GM21723 (cell line): ENCODE measurements at regions not wholly inside any gene's neighbourhood (a gene's known extent, or its start where the extent isn't known, plus 50 kb on each side); places are given as distances from the start of the nearest gene placed in this dataset.
A peak's percentile ranks its signal among the peaks of the same experiment; 100 is the strongest.

Experiments used
- ATAC-seq: cut with Tn5 transposase; IDR thresholded peaks from one replicate; pipeline ENCODE4 v1.9.1; 2021; ENCODE audit warnings: mild to moderate bottlenecking, moderate library complexity; ENCODE audit not compliant: unreplicated experiment

DNA sequence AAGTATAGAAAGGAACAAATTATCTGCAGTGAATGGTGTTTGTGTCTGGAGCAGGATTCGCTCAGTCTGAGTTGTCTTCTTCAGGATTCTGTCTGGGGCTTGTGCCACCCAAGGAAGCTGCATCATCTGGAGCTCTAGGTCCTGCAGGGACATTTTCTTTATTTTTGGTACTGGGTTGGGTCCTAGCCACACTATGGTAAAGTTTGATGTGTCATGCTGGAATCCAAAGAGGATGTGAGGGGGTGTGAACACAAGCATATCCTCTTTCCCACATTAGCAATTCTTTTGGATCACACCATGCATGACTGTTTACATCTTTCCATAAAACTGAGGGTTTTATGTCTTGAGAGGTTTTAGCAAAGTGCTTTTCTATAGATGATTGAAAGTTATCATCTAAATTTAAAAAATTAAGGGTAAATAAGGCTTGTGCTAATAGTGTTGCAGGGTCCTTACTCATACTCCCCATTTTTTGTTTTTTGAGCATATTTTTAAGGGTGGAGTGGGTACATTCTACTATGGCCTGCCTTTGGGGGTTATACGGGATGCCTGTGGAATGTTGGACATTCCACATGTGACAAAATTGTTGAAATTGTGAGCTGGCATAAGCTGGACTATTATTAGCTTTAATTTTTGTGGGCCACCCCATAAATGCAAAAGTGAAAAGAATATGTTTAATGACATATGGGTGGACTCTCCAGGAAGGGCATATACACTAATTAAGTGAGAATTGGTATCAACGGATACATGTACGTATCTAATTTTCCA lies 152.0 kb upstream of the HMCN1 start:
- no peak for ATAC-seq

DNA sequence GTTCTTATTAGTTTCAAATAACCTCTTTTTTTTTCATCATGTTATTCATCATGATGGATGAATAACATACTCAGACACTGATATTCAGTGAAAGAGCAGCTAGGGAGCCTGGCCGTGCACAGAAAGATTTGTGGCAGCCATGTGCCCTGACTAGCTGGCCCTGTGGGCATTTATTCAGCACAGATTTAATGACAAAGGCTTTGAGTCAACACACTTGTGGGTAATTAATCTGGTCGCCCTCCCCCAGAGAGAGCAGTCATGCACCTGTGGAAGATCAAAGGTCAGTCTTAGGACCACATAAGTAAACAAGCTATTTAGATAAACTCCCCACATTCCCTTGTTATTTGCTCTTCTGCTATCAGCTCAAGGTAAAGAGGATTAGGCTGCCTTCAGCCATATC lies 153.2 kb upstream of the HMCN1 start:
- no peak for ATAC-seq

GRCh38 chr1:185578293-185578692 lies 155.9 kb upstream of the HMCN1 start:
- ATAC-seq: no peak

DNA sequence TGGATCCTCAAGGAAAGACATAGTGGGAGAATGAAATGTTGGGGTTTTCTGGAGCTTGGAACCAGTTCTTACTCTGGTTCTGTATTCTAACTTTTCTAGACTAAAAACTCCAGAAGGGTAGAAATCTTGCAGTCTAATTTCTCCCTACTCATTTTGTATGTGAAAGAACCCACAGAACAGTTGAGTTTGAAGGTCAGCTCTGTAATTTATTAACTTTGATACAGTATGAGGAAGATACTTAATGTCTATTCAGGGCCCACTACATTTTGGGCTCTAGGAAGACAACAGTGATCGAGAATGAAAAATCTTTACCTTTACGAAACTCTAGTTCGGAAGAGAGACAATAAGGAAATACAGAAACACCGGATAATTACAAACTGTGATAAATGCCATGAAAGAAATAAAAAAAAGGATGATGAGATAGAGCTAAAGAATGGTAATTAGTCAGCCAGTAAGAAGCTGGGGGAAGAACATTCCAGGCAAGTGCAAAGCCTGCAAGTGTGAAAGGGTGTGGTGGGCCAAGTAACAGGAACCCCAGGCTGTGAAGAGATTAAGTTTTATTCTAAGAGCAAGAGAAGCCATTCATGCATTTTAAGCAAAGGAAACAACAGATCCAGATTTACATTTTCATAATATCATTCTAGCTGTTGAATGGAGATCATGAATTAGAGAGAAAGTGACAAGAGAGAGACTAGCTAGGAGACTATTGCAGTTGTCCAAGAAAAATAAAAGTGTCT lies 159.9 kb upstream of the HMCN1 start:
- no peak for ATAC-seq

- ATAC-seq: no peak
Measured at GRCh38 chr1:185573677-185574076, 160.5 kb upstream of the HMCN1 start.

- ATAC-seq: no peak
Measured at GRCh38 chr1:185573162-185573561, 161.0 kb upstream of the HMCN1 start.

DNA sequence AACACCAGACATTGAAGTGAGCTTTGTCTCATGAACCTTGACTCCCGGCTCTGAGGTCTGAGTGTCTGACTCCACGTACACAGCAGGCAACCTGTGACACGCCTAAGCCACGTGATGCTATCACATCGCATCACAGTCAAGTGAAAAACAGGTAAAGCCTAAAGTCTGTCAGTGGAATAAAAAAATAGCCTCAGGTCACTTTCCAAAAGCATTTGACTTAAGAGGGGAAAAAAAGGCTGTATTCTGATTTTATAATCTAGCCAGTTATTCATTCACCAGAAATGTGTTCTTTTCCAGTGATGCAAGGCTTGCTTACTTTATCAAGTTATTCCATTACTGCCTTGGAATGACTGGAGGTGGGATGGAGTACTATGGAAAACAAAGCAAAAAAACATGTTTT lies 163.2 kb upstream of the HMCN1 start:
- no peak for ATAC-seq

GRCh38 chr1:185568155-185569123 lies 165.8 kb upstream of the HMCN1 start:
- ATAC-seq: no peak

DNA sequence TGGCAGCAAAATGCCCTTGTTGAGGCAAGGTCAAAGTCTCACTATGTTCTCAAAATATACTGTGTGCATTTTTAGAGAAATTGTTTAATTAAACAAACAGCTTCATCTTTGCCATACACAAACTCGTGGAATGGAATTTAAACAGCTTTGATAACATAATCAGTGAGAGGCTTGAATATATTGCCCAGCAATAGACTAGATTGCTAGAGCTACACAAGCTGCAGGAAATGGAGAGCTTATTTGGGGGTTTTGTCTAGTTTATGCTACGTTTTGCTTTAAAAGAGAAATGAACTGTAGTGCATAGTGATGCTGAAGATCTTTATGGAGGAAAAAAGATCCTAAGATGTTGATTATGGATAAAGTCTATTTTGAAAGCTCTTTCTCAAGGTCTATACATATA lies 166.8 kb upstream of the HMCN1 start:
- no peak for ATAC-seq

DNA sequence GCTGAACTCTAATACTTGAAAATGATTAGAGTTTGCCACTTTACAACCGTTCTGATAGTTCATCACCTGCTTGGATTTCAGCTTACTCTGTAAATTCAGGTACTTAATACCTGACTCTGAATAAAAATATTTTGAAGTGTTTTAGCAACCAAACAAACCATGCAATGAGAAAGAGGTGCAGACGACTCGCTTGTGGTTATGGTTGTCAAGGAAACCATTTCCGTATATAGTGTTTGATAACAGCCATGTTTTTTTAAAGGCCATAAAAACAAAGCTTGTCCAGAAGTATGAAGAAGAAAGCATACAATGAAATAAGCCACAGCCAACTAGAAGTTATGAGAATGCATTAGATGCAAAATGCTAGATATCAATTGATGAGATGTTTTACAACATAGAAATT lies 167.2 kb upstream of the HMCN1 start:
- ATAC-seq: peak; percentile 75

GRCh38 chr1:185565302-185565701 lies 168.9 kb upstream of the HMCN1 start:
- ATAC-seq: no peak

DNA sequence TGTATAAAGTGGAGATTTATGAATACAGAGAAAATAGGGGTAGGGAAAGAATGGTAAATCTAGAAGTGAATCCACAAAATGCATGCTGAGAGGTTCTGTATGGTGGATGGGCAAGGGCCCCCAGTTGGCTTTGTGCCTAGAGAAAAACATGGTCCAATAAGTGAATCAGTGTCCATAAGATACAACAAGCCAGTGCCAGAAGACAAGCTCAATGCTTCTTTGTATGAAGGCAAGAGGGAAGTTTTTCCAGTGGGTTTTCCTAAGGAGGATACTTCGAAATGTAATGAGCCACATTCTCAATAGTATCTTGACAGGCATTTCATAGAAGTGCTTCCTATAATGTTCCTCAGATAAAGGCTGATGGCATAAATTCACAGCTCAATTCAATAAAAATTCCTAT lies 169.4 kb upstream of the HMCN1 start:
- no peak for ATAC-seq

DNA sequence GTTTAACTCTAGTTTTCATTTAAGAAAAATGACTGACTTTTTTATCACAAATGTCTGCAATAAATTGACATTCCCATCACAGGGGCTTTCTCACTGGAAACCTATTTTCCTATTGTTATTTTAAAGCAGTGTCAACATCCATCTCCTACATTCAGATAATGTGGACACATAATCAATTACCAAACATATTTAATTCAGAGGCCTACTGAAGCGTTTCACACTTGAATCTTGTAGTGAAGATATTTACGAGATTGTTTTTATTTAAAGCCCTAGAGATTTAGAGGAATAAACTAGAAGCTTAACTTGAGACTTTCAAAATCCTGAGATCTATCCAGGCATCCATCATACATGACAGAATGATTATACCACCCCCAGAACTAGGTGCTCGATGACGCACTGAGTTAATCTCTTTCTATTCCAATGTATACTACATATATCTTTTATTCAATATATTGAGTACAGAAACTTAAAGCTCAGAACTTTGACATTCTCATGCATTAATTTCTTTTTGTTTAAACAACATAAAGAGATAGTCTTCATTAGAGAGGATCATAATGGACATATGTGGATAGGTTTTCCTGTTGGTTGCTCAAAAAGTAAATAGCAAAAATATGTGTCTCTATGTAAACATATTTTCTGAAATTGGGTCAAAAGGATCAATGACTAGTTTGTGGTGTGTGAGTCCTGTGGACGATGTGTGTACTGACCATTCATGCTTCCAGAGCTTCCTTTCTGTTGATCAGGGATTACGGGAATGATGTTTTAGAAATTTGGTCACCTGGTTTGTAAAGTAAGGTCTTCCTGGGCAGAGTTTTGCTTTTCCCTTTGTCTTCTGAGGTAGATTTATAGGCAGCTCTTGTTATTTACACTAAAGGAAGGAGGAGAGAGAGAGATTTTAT lies 171.5 kb upstream of the HMCN1 start:
- no peak for ATAC-seq

DNA sequence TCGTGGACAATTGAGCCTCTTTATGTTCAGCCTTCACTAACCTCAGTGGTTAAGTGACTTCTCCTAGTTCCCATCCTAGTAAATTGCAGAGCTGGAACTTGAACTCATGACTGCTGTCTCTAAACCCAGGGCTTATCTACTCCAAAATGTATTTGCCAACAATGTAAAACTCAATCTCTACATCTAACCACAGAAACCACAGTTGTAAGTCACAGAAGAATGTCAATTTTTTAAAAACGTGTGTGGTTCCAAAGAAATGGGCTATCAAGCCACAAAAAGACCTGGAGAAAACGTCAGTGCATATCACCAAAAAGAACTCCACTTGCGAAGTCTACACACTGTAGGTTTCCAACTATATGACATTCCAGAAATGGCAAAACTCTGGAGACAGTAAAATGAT lies 172.6 kb upstream of the HMCN1 start:
- no peak for ATAC-seq

GRCh38 chr1:185560760-185561159 lies 173.4 kb upstream of the HMCN1 start:
- ATAC-seq: no peak

GRCh38 chr1:185559684-185560331 lies 174.4 kb upstream of the HMCN1 start:
- peak; percentile 98 for ATAC-seq

GRCh38 chr1:185559151-185559550 lies 175.0 kb upstream of the HMCN1 start:
- ATAC-seq: no peak

GRCh38 chr1:185556561-185556960 lies 177.6 kb upstream of the HMCN1 start:
- ATAC-seq: no peak

DNA sequence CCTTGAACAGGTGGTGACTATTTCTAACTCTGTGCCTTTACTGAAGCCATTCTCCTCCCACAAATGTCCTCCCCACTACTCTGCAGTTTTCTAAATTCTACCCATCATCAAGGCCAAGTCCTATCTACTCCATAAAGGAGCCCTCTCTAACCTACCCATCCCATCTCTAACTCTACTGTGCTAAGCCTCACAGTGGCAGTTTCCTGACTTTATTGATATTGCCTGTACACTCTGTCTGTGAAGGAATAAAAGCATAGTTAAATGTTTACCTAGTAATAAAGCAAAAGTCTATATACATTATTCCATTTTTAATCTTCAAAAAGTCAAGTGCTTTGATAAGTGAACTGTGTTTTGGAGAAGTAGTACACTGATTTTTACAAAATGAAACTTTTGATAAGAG lies 178.4 kb upstream of the HMCN1 start:
- no peak for ATAC-seq

- no peak for ATAC-seq
Measured at GRCh38 chr1:185551008-185551407, 183.2 kb upstream of the HMCN1 start.
